ENCODE measurements at regions not wholly inside any gene's neighbourhood (a gene's known extent, or its start where the extent isn't known, plus 50 kb on each side); places are given as distances from the start of the nearest gene placed in this dataset.

- TF ChIP-seq CTCF (IDR thresholded peaks at IDR 0.05; ENCODE audit: low read depth, low read length) = no peak
- no peak for DNase-seq (ENCODE audit: low read depth in 2 of 2)
- H3K4me3 ChIP-seq (replicated peaks in 1 of 2; ENCODE audit: low read depth in 2 of 2, low read length in 2 of 2) = no peak overlapping the region
Observed at GRCh38 chr2:64867253-64867996, 121.8 kb upstream of the SLC1A4 start.

GRCh38 chr2:64869126-64869525 lies 120.1 kb upstream of the SLC1A4 start:
- no peak for TF ChIP-seq CTCF (IDR thresholded peaks at IDR 0.05; ENCODE audit: low read depth, low read length)
- no peak overlapping the region for H3K4me3 ChIP-seq (replicated peaks in 1 of 2; ENCODE audit: low read depth in 2 of 2, low read length in 2 of 2)
- no peak for DNase-seq (ENCODE audit: low read depth in 2 of 2)

GRCh38 chr2:64873472-64873924 lies 115.7 kb upstream of the SLC1A4 start:
- TF ChIP-seq CTCF (IDR thresholded peaks at IDR 0.05; ENCODE audit: low read depth, low read length) = peak; percentile 98
- DNase-seq (ENCODE audit: low read depth in 2 of 2) = peak; percentile 58 to 66
- H3K4me3 ChIP-seq (replicated peaks in 1 of 2; ENCODE audit: low read depth in 2 of 2, low read length in 2 of 2) = no peak overlapping the region

- no peak for TF ChIP-seq CTCF (IDR thresholded peaks at IDR 0.05; ENCODE audit: low read depth, low read length)
- no peak overlapping the region for H3K4me3 ChIP-seq (replicated peaks in 1 of 2; ENCODE audit: low read depth in 2 of 2, low read length in 2 of 2)
- no peak for DNase-seq (ENCODE audit: low read depth in 2 of 2)
Observed at GRCh38 chr2:64874593-64874992, 114.6 kb upstream of the SLC1A4 start.

- no peak overlapping the region for H3K4me3 ChIP-seq (replicated peaks in 1 of 2; ENCODE audit: low read depth in 2 of 2, low read length in 2 of 2)
- DNase-seq (ENCODE audit: low read depth in 2 of 2) = no peak
- TF ChIP-seq CTCF (IDR thresholded peaks at IDR 0.05; ENCODE audit: low read depth, low read length) = no peak
Observed at GRCh38 chr2:64875368-64875767, 113.8 kb upstream of the SLC1A4 start.

GRCh38 chr2:64876137-64876647 lies 113.0 kb upstream of the SLC1A4 start:
- TF ChIP-seq CTCF (IDR thresholded peaks at IDR 0.05; ENCODE audit: low read depth, low read length) = no peak
- DNase-seq (ENCODE audit: low read depth in 2 of 2) = peak; percentile 81 to 88
- no peak overlapping the region for H3K4me3 ChIP-seq (replicated peaks in 1 of 2; ENCODE audit: low read depth in 2 of 2, low read length in 2 of 2)

Data from cardiac fibroblast (primary cell).